SK-N-SH (cell line): ENCODE measurements at regions not wholly inside any gene's neighbourhood (a gene's known extent, or its start where the extent isn't known, plus 50 kb on each side); places are given as distances from the start of the nearest gene placed in this dataset.

Source experiments
- CTCF ChIA-PET: fragments of 300-600, 350-600 bp; formaldehyde crosslinking; extraction: SDS; loops from one replicate; lab custom pipeline; 2021; lab: Yijun Ruan, JAX
- POLR2A ChIA-PET: fragments of 350-600 bp; sonication (Branson Sonifier 250); formaldehyde crosslinking; extraction: SDS; loops from one replicate; lab custom pipeline; 2020; ENCODE audit warnings: antibody characterized with exemption, inconsistent platforms; lab: Yijun Ruan, JAX
- DNase-seq: peaks from one replicate; pipeline ENCODE4 v3.0.0; 2012
- H2AFZ ChIP-seq: fragments of 200-600 bp; sonication (generic); 2 replicates; pipeline ENCODE4 v1.8.1; 2016; ENCODE audit warnings: antibody characterized with exemption, mild to moderate bottlenecking, low read depth
- H3F3A ChIP-seq: fragments of 200-600 bp; sonication (generic); replicated peaks from 2 replicates; pipeline ENCODE3; 2016; ENCODE audit warnings: antibody characterized with exemption, mild to moderate bottlenecking; ENCODE audit not compliant: insufficient read depth
- H3K27ac ChIP-seq, 2 experiments: fragments of 200-500 bp in 1 of 2; fragments of 200-600 bp in 1 of 2; sonication (Bioruptor generic) in 1 of 2; sonication (generic), shearing (Covaris generic) in 1 of 2; 2 replicates each; pipeline versions ENCODE4 v1.5.1 to v1.6.1; 2014 to 2016; ENCODE audit warnings: low read depth in 2 of 2, inconsistent platforms in 1 of 2, low read length in 1 of 2, mild to moderate bottlenecking in 1 of 2, mixed read lengths in 1 of 2
- H3K27me3 ChIP-seq: fragments of 200-600 bp; sonication (generic), shearing (Covaris generic); 2 replicates; pipeline ENCODE4 v1.6.1; 2016; ENCODE audit warnings: mixed run types; ENCODE audit not compliant: insufficient read depth
- H3K36me3 ChIP-seq, 2 experiments: fragments of 200-500 bp in 1 of 2; fragments of 200-600 bp in 1 of 2; sonication (Bioruptor generic) in 1 of 2; sonication (generic) in 1 of 2; replicated peaks in 1 of 2; 2 replicates each; pipeline versions ENCODE3 to v1.5.1; 2014 to 2016; ENCODE audit warnings: low read length in 1 of 2, mild to moderate bottlenecking in 1 of 2; ENCODE audit not compliant: insufficient read depth in 2 of 2, control insufficient read depth in 1 of 2
- H3K4me1 ChIP-seq, 2 experiments: fragments of 200-500 bp in 1 of 2; fragments of 200-600 bp in 1 of 2; sonication (Bioruptor generic) in 1 of 2; sonication (generic), shearing (Covaris generic) in 1 of 2; 2 replicates each; pipeline versions ENCODE4 v1.5.1 to v1.6.1; 2014 to 2016; ENCODE audit warnings: low read depth in 1 of 2, low read length in 1 of 2, mixed run types in 1 of 2; ENCODE audit not compliant: insufficient read depth in 2 of 2, control insufficient read depth in 1 of 2
- H3K4me2 ChIP-seq: fragments of 200-600 bp; sonication (generic), shearing (Covaris generic); 2 replicates; pipeline ENCODE4 v1.6.1; 2017; ENCODE audit warnings: mixed run types
- H3K4me3 ChIP-seq, 2 experiments: fragments of 200-500 bp in 1 of 2; fragments of 200-600 bp in 1 of 2; sonication (Bioruptor generic) in 1 of 2; sonication (generic), shearing (Covaris generic) in 1 of 2; 2 replicates each; pipeline versions ENCODE4 v1.5.1 to v1.8.1; 2014 to 2016; ENCODE audit warnings: low read depth in 2 of 2, inconsistent platforms in 1 of 2, low read length in 1 of 2, mild to moderate bottlenecking in 1 of 2, mixed read lengths in 1 of 2, moderate library complexity in 1 of 2
- H3K79me2 ChIP-seq: fragments of 200-600 bp; sonication (generic); 2 replicates; pipeline ENCODE4 v1.8.1; 2017; ENCODE audit warnings: mild to moderate bottlenecking; ENCODE audit not compliant: insufficient read depth
- H3K9ac ChIP-seq: fragments of 200-600 bp; sonication (generic); 2 replicates; pipeline ENCODE4 v1.6.1; 2017; ENCODE audit warnings: mixed run types
- H3K9me2 ChIP-seq: fragments of 200-600 bp; sonication (generic); 2 replicates; pipeline ENCODE4 v1.6.1; 2017; ENCODE audit warnings: mixed run types
- H3K9me3 ChIP-seq: fragments of 200-600 bp; sonication (generic); 2 replicates; pipeline ENCODE4 v1.6.1; 2017; ENCODE audit warnings: mixed run types, mild to moderate bottlenecking, moderate library complexity
- H4K20me1 ChIP-seq: fragments of 200-600 bp; sonication (generic); 2 replicates; pipeline ENCODE4 v1.6.1; 2017; ENCODE audit warnings: mild to moderate bottlenecking, mixed run types; ENCODE audit not compliant: insufficient read depth
- CHD2 ChIP-seq: fragments of 150-350 bp; IDR thresholded peaks from 2 replicates; pipeline ENCODE4 v1.6.1; 2018; ENCODE audit warnings: low read length; ENCODE audit not compliant: partially characterized antibody
- CTCF ChIP-seq: fragments of 200-600 bp; sonication (generic); IDR thresholded peaks from 2 replicates; pipeline ENCODE4 v1.6.1; 2017; ENCODE audit warnings: antibody characterized with exemption, mild to moderate bottlenecking, moderate library complexity
- EZH2phosphoT487 ChIP-seq: fragments of 200-600 bp; sonication (generic); IDR thresholded peaks from 2 replicates; pipeline ENCODE4 v1.6.1; 2017; ENCODE audit warnings: low read depth, mixed run types, mild to moderate bottlenecking, antibody characterized with exemption, moderate library complexity, borderline replicate concordance
- FOSL2 ChIP-seq: IDR thresholded peaks from 2 replicates; pipeline ENCODE4 v1.4.0; 2012; ENCODE audit warnings: low read depth, mild to moderate bottlenecking, moderate library complexity, borderline replicate concordance
- FOXJ3 ChIP-seq: sonication (generic); formaldehyde crosslinking; IDR thresholded peaks from 2 replicates; pipeline ENCODE4 v1.5.1; 2020; ENCODE audit warnings: mild to moderate bottlenecking, missing genetic modification reagents
- FOXM1 ChIP-seq: IDR thresholded peaks from 2 replicates; pipeline ENCODE4 v1.4.0; 2012; ENCODE audit warnings: low read depth, mild to moderate bottlenecking
- GABPA ChIP-seq: IDR thresholded peaks from 2 replicates; pipeline ENCODE4 v1.4.0; 2012; ENCODE audit warnings: low read depth, mild to moderate bottlenecking
- GATA2 ChIP-seq: sonication (generic); formaldehyde crosslinking; IDR thresholded peaks from 2 replicates; pipeline ENCODE4 v1.5.0; 2020; ENCODE audit warnings: mild to moderate bottlenecking, missing genetic modification reagents
- IRF3 ChIP-seq: fragments of 150-350 bp; IDR thresholded peaks from 2 replicates; pipeline ENCODE4 v1.6.1; 2016; ENCODE audit warnings: mild to moderate bottlenecking, low read depth, low read length
- JUND ChIP-seq: IDR thresholded peaks from 2 replicates; pipeline ENCODE4 v1.4.0; 2012
- MEF2A ChIP-seq: IDR thresholded peaks from 2 replicates; pipeline ENCODE4 v1.4.0; 2012; ENCODE audit warnings: low read depth, borderline replicate concordance
- NFIC ChIP-seq: IDR thresholded peaks from 2 replicates; pipeline ENCODE4 v1.4.0; 2012; ENCODE audit warnings: borderline replicate concordance
- NRF1 ChIP-seq: IDR thresholded peaks from 2 replicates; pipeline ENCODE4 v1.6.1; 2012; ENCODE audit warnings: low read depth, mild to moderate bottlenecking, low read length
- PBX3 ChIP-seq: IDR thresholded peaks from 2 replicates; pipeline ENCODE4; 2012
- POLR2AphosphoS5 ChIP-seq: IDR thresholded peaks from 2 replicates; pipeline ENCODE4 v1.6.1; 2012; ENCODE audit warnings: low read depth, low read length
- RAD21 ChIP-seq: IDR thresholded peaks from 2 replicates; pipeline ENCODE4 v1.6.1; 2012; ENCODE audit warnings: mild to moderate bottlenecking, low read length
- RXRA ChIP-seq: IDR thresholded peaks from 2 replicates; pipeline ENCODE4 v1.4.0; 2012; ENCODE audit warnings: low read depth, mild to moderate bottlenecking, borderline replicate concordance
- SIN3A ChIP-seq: IDR thresholded peaks from 2 replicates; pipeline ENCODE4 v1.6.1; 2012; ENCODE audit warnings: low read depth, mild to moderate bottlenecking, low read length, moderate library complexity, borderline replicate concordance
- SMC3 ChIP-seq: IDR thresholded peaks from 2 replicates; pipeline ENCODE4 v1.6.1; 2012; ENCODE audit warnings: low read depth, low read length, improper control_type of control experiment
- TAF1 ChIP-seq: IDR thresholded peaks from 2 replicates; pipeline ENCODE4 v1.6.1; 2012; ENCODE audit warnings: low read depth, mild to moderate bottlenecking, low read length, moderate library complexity, borderline replicate concordance
- TCF12 ChIP-seq: IDR thresholded peaks from 2 replicates; pipeline ENCODE4 v1.4.0; 2012
- ZBTB33 ChIP-seq: IDR thresholded peaks from 2 replicates; pipeline ENCODE4 v1.4.0; 2012; ENCODE audit warnings: low read depth, borderline replicate concordance
- WGBS: methylation state at CpG from one replicate; pipeline ENCODE4 v1.1.6; 2017; ENCODE audit warnings: low lambda C conversion rate; 5-methylcytosine and 5-hydroxymethylcytosine counted together

GRCh38 chr11:38538866-38539680 is 1941.0 kb upstream of the RAG2 start:
- Histone ChIP-seq H3K27ac (no peak overlapping the region), H3K9me2 (no peaks in the 10 kb centered on the region), H3K9ac (no peak overlapping the region), H3K36me3 (no peaks in the 10 kb centered on the region), H3K79me2 (no peaks in the 10 kb centered on the region), H3K27me3 (no peaks in the 10 kb centered on the region), H3F3A (no peaks in the 10 kb centered on the region), H3K4me1 (no peaks in the 10 kb centered on the region; a peak in 1 of 4 replicates), H4K20me1 (no peaks in the 10 kb centered on the region), H3K4me2 (no peak overlapping the region), H3K4me3 (no peak overlapping the region), H3K9me3 (no peaks in the 10 kb centered on the region), H2AFZ (no peak overlapping the region)
- WGBS = 4% methylated on average over 6 of the region's 6 CpGs
- TF ChIP-seq JUND (no peak), NRF1 (no peak), CTCF (no peak), FOSL2 (no peak), MEF2A (no peak), RXRA (no peak), TAF1 (no peak), ZBTB33 (no peak), POLR2AphosphoS5 (no peak), FOXJ3 (no peak), NFIC (no peak), TCF12 (no peak), SIN3A (no peak), GABPA (no peak), CHD2 (no peak)
- CTCF ChIA-PET = no interaction called here
- POLR2A ChIA-PET = no interaction called here
- no peak for DNase-seq

- Histone ChIP-seq H2AFZ (no peak overlapping the region), H3K9ac (no peak overlapping the region), H3F3A (no peaks in the 10 kb centered on the region), H3K4me2 (no peak overlapping the region), H4K20me1 (no peaks in the 10 kb centered on the region), H3K4me1 (no peaks in the 10 kb centered on the region), H3K27me3 (no peaks in the 10 kb centered on the region), H3K4me3 (no peak overlapping the region), H3K9me2 (no peaks in the 10 kb centered on the region), H3K9me3 (no peaks in the 10 kb centered on the region), H3K36me3 (no peaks in the 10 kb centered on the region), H3K79me2 (no peaks in the 10 kb centered on the region), H3K27ac (no peak overlapping the region)
- CTCF ChIA-PET = no interaction called here
- POLR2A ChIA-PET = no interaction called here
- WGBS = 3% methylated on average over 2 of the region's 2 CpGs
- DNase-seq = no peak
- TF ChIP-seq GATA2 (CRISPR knock-in tag) = no peak
- no peak for TF ChIP-seq JUND
- TF ChIP-seq TCF12 = no peak
- TF ChIP-seq FOXM1 = no peak
- no peak for TF ChIP-seq IRF3
- TF ChIP-seq TAF1 = no peak
- TF ChIP-seq PBX3 = no peak
- no peak for TF ChIP-seq RAD21
- TF ChIP-seq EZH2phosphoT487 = no peak
- no peak for TF ChIP-seq GABPA
- TF ChIP-seq SIN3A = no peak
- TF ChIP-seq FOXJ3 = no peak
- no peak for TF ChIP-seq SMC3
Measured at GRCh38 chr11:38530226-38530625, 1932.2 kb upstream of the RAG2 start.
